H9 (cell line): ENCODE measurements at regions not wholly inside any gene's neighbourhood (a gene's known extent, or its start where the extent isn't known, plus 50 kb on each side); places are given as distances from the start of the nearest gene placed in this dataset.

Experiments
- DNase-seq: peaks from one replicate; pipeline ENCODE4 v3.0.0-alpha.2; 2017
- H2AFZ ChIP-seq: one replicate; pipeline ENCODE4 v1.6.1; 2013; ENCODE audit warnings: mild to moderate bottlenecking, low read length, control low read depth, moderate library complexity
- H2AK5ac ChIP-seq: 2 replicates; pipeline ENCODE4 v1.6.1; 2013; ENCODE audit warnings: low read length, control low read depth, mixed read lengths; ENCODE audit not compliant: insufficient read length
- H2BK120ac ChIP-seq: one replicate; pipeline ENCODE4 v1.6.1; 2013; ENCODE audit warnings: low read depth, mild to moderate bottlenecking, low read length, control low read depth, inconsistent platforms; ENCODE audit not compliant: poor library complexity, severe bottlenecking
- H2BK12ac ChIP-seq: 2 replicates; pipeline ENCODE4 v1.6.1; 2013; ENCODE audit warnings: low read length, control low read depth, mixed read lengths, low read depth; ENCODE audit not compliant: insufficient read length
- H2BK15ac ChIP-seq: 2 replicates; pipeline ENCODE4 v1.6.1; 2013; ENCODE audit warnings: low read depth, low read length, control low read depth
- H2BK20ac ChIP-seq: one replicate; pipeline ENCODE4 v1.6.1; 2013; ENCODE audit warnings: low read depth, mild to moderate bottlenecking, low read length, control low read depth, inconsistent platforms; ENCODE audit not compliant: poor library complexity, severe bottlenecking
- H2BK5ac ChIP-seq: 2 replicates; pipeline ENCODE4 v1.6.1; 2013; ENCODE audit warnings: low read length, control low read depth, mixed read lengths; ENCODE audit not compliant: insufficient read length
- H3K14ac ChIP-seq: 2 replicates; pipeline ENCODE4 v1.6.1; 2013; ENCODE audit warnings: low read length, control low read depth; ENCODE audit not compliant: insufficient read depth
- H3K18ac ChIP-seq: 2 replicates; pipeline ENCODE4 v1.6.1; 2013; ENCODE audit warnings: low read depth, mild to moderate bottlenecking, mixed read lengths, low read length, control low read depth; ENCODE audit not compliant: insufficient read length
- H3K23ac ChIP-seq: 2 replicates; pipeline ENCODE4 v1.6.1; 2013; ENCODE audit warnings: low read length, control low read depth, mixed read lengths, low read depth; ENCODE audit not compliant: insufficient read length
- H3K23me2 ChIP-seq: 2 replicates; pipeline ENCODE4 v1.6.1; 2013; ENCODE audit warnings: low read depth, mild to moderate bottlenecking, mixed read lengths, low read length, control low read depth; ENCODE audit not compliant: insufficient read length, poor library complexity, severe bottlenecking
- H3K27ac ChIP-seq: 2 replicates; pipeline ENCODE4 v1.5.1; 2013; ENCODE audit warnings: low read length, control low read depth, mixed read lengths, low read depth; ENCODE audit not compliant: insufficient read length
- H3K27me3 ChIP-seq: 2 replicates; pipeline ENCODE4 v1.6.1; 2013; ENCODE audit warnings: low read length, control low read depth, inconsistent platforms; ENCODE audit not compliant: insufficient read depth
- H3K4ac ChIP-seq: 2 replicates; pipeline ENCODE4 v1.6.1; 2013; ENCODE audit warnings: low read depth, mild to moderate bottlenecking, control low read depth, inconsistent platforms, low read length, moderate library complexity
- H3K4me1 ChIP-seq: 2 replicates; pipeline ENCODE4 v1.6.1; 2013; ENCODE audit warnings: low read length, control low read depth, inconsistent platforms; ENCODE audit not compliant: insufficient read depth
- H3K4me2 ChIP-seq: 2 replicates; pipeline ENCODE4 v1.6.1; 2013; ENCODE audit warnings: low read length, control low read depth, mixed read lengths; ENCODE audit not compliant: insufficient read length, insufficient read depth
- H3K56ac ChIP-seq: 2 replicates; pipeline ENCODE4 v1.6.1; 2013; ENCODE audit warnings: low read depth, mild to moderate bottlenecking, mixed read lengths, low read length, control low read depth; ENCODE audit not compliant: insufficient read length
- H3K79me1 ChIP-seq: 2 replicates; pipeline ENCODE4 v1.6.1; 2013; ENCODE audit warnings: low read depth, mild to moderate bottlenecking, moderate library complexity, low read length, control low read depth, inconsistent platforms; ENCODE audit not compliant: insufficient read depth, poor library complexity, severe bottlenecking
- H3K79me2 ChIP-seq: 2 replicates; pipeline ENCODE4 v1.6.1; 2013; ENCODE audit warnings: low read length, control low read depth, inconsistent platforms; ENCODE audit not compliant: insufficient read depth
- H3K9ac ChIP-seq: 2 replicates; pipeline ENCODE4 v1.6.1; 2013; ENCODE audit warnings: low read length, control low read depth, mixed read lengths; ENCODE audit not compliant: insufficient read length; ENCODE audit errors: extremely low read depth
- H3K9me3 ChIP-seq: one replicate; pipeline ENCODE4 v1.6.1; 2013; ENCODE audit warnings: low read depth, low read length, inconsistent platforms; ENCODE audit not compliant: control insufficient read depth
- H3T11ph ChIP-seq: one replicate; pipeline ENCODE4 v1.6.1; 2013; ENCODE audit warnings: mild to moderate bottlenecking, low read length, control low read depth, inconsistent platforms
- H4K20me1 ChIP-seq: one replicate; pipeline ENCODE4 v1.6.1; 2013; ENCODE audit not compliant: control insufficient read depth, insufficient read length, insufficient read depth
- H4K5ac ChIP-seq: 2 replicates; pipeline ENCODE4 v1.6.1; 2013; ENCODE audit warnings: low read depth, mild to moderate bottlenecking, mixed read lengths, low read length, control low read depth; ENCODE audit not compliant: insufficient read length
- H4K8ac ChIP-seq: replicated peaks from 2 replicates; pipeline ENCODE4 v1.6.1; 2013; ENCODE audit warnings: low read length, control low read depth, mixed read lengths, low read depth; ENCODE audit not compliant: insufficient read length
- H4K91ac ChIP-seq: 2 replicates; pipeline ENCODE4 v1.6.1; 2013; ENCODE audit warnings: low read depth, mild to moderate bottlenecking, moderate library complexity, mixed read lengths, low read length, control low read depth; ENCODE audit not compliant: insufficient read length
- H3K27ac Mint-ChIP-seq, 3 experiments: 2 replicates in 2 of 3; 3 replicates in 1 of 3; pipeline ENCODE4 v1.8.0; 2020 to 2021; ENCODE audit warnings: mixed read lengths in 3 of 3, mild to moderate bottlenecking in 1 of 3, moderate library complexity in 1 of 3
- H3K27me3 Mint-ChIP-seq: 2 replicates; pipeline ENCODE4 v1.8.0; 2021; ENCODE audit warnings: low read depth, mild to moderate bottlenecking, moderate library complexity, mixed read lengths
- H3K36me3 Mint-ChIP-seq, 3 experiments: 2 replicates in 2 of 3; 3 replicates in 1 of 3; pipeline ENCODE4 v1.8.0; 2020 to 2021; ENCODE audit warnings: low read depth in 3 of 3, mixed read lengths in 3 of 3; ENCODE audit not compliant: insufficient read depth in 1 of 3
- H3K4me1 Mint-ChIP-seq, 2 experiments: 2 replicates each; pipeline ENCODE4 v1.8.0; 2020; ENCODE audit warnings: mixed read lengths in 2 of 2
- H3K4me3 Mint-ChIP-seq, 2 experiments: 2 replicates in 1 of 2; 3 replicates in 1 of 2; pipeline ENCODE4 v1.8.0; 2020 to 2021; ENCODE audit warnings: mild to moderate bottlenecking in 2 of 2, mixed read lengths in 2 of 2, moderate library complexity in 1 of 2
- H3K9me3 Mint-ChIP-seq, 2 experiments: 2 replicates in 1 of 2; 3 replicates in 1 of 2; pipeline ENCODE4 v1.8.0; 2020; ENCODE audit warnings: mild to moderate bottlenecking in 2 of 2, mixed read lengths in 2 of 2, moderate library complexity in 1 of 2
- CTCF ChIP-seq: fragments of 200-600 bp; sonication (generic); conservative IDR thresholded peaks from 3 replicates; pipeline ENCODE4 v1.8.0; 2021; ENCODE audit warnings: antibody characterized with exemption, mild to moderate bottlenecking
- whole genome bisulfite sequencing: extraction: QIAGEN DNeasy Blood & Tissue Kit; methylation state at CpG from one replicate; pipeline ENCODE4 v1.1.7; 2013; ENCODE audit warnings: missing lambda C conversion rate, low lambda C conversion rate, mixed read lengths; ENCODE audit not compliant: insufficient read length; ENCODE audit errors: extremely low coverage; 5-methylcytosine and 5-hydroxymethylcytosine counted together

GRCh38 chr1:65054481-65054880 is 88.1 kb upstream of the JAK1 start:
- Mint-ChIP-seq H3K27me3 (no peaks in the 10 kb centered on the region; the same call in 1 of the 2 replicates), H3K36me3 (peaks cover 26 to 39% (median 30%) of the 10 kb centered on the region in 3 experiments; a peak in 6 of 7 replicates), H3K9me3 (no peaks in the 10 kb centered on the region), H3K4me3 (no peak overlapping the region), H3K27ac (no peak overlapping the region), H3K4me1 (no peaks in the 10 kb centered on the region; a peak in 1 of 4 replicates)
- Histone ChIP-seq H3K27ac (no peak overlapping the region), H4K5ac (no peak overlapping the region), H2BK15ac (no peak overlapping the region), H2AFZ (no peak overlapping the region), H3K9me3 (no peaks in the 10 kb centered on the region), H2BK20ac (no peak overlapping the region), H3K27me3 (no peaks in the 10 kb centered on the region), H3K23me2 (no peaks in the 10 kb centered on the region), H4K20me1 (no peaks in the 10 kb centered on the region), H3K14ac (no peak overlapping the region), H2AK5ac (no peak overlapping the region), H2BK120ac (no peak overlapping the region), H3K4ac (no peak overlapping the region), H3K23ac (no peak overlapping the region), H4K91ac (no peak overlapping the region), H4K8ac (no peak overlapping the region), H3K18ac (no peak overlapping the region), H3K4me2 (no peak overlapping the region), H3T11ph (no peak overlapping the region), H3K9ac (no peak overlapping the region), H3K4me1 (no peaks in the 10 kb centered on the region), H3K56ac (no peak overlapping the region), H3K79me1 (no peaks in the 10 kb centered on the region), H3K79me2 (no peaks in the 10 kb centered on the region; the same call in 1 of the 2 replicates), H2BK5ac (no peak overlapping the region), H2BK12ac (no peak overlapping the region)
- no peak for DNase-seq
- WGBS, result no CpG with 5 or more reads among the region's 3 CpGs
- TF ChIP-seq CTCF, result no peak
